CD4-positive, alpha-beta T cell (primary cell): ENCODE measurements at regions not wholly inside any gene's neighbourhood (a gene's known extent, or its start where the extent isn't known, plus 50 kb on each side); places are given as distances from the start of the nearest gene placed in this dataset.

Experiments used
- ATAC-seq: fragments of 200-7000 bp; cut with Tn5 transposase; one replicate; pipeline ENCODE4 v1.10.0; 2022; ENCODE audit warnings: mild to moderate bottlenecking; ENCODE audit not compliant: poor library complexity
- CTCF ChIA-PET: fragments of 350-600 bp; sonication (Branson Sonifier 250); formaldehyde crosslinking; loops from one replicate; lab custom pipeline; 2021; ENCODE audit warnings: antibody characterized with exemption, inconsistent platforms; lab: Charles Lee
- POLR2A ChIA-PET: fragments of 350-600 bp; sonication (Branson Sonifier 250); formaldehyde crosslinking; loops from one replicate; lab custom pipeline; 2021; ENCODE audit warnings: antibody characterized with exemption, inconsistent platforms; lab: Charles Lee
- DNase-seq, 14 experiments: peaks; one replicate each; pipeline ENCODE4 v3.0.0-alpha.2; 2013 to 2020; ENCODE audit warnings: mixed read lengths in 2 of 14
- H3K27ac ChIP-seq, 2 donors: one replicate each; pipeline versions ENCODE4 v1.5.1 to v1.7.0; 2013; ENCODE audit warnings: low read length in 2 of 2, low read depth in 1 of 2, mild to moderate bottlenecking in 1 of 2
- H3K27me3 ChIP-seq, 2 experiments: 1 replicate in 1 of 2; 2 replicates in 1 of 2; pipeline versions ENCODE4 v1.6.1 to v1.7.0; 2013; ENCODE audit warnings: low read length in 2 of 2, control low read depth in 1 of 2, mild to moderate bottlenecking in 1 of 2, moderate library complexity in 1 of 2; ENCODE audit not compliant: insufficient read depth in 2 of 2, control insufficient read depth in 1 of 2
- H3K36me3 ChIP-seq: one replicate; pipeline ENCODE4 v1.6.1; 2013; ENCODE audit warnings: low read length, control low read depth; ENCODE audit not compliant: insufficient read depth
- H3K4me1 ChIP-seq: one replicate; pipeline ENCODE4 v1.6.1; 2013; ENCODE audit warnings: low read length, control low read depth; ENCODE audit not compliant: insufficient read depth
- H3K4me3 ChIP-seq: one replicate; pipeline ENCODE4 v1.5.1; 2013; ENCODE audit warnings: mild to moderate bottlenecking, low read length, moderate library complexity
- H3K9me3 ChIP-seq, 2 experiments: 1 replicate in 1 of 2; 2 replicates in 1 of 2; pipeline versions ENCODE4 v1.6.1 to v1.7.0; 2013; ENCODE audit warnings: low read length in 2 of 2, mild to moderate bottlenecking in 2 of 2, control low read depth in 1 of 2, moderate library complexity in 1 of 2; ENCODE audit not compliant: control insufficient read depth in 1 of 2, insufficient read depth in 1 of 2
- H3K27ac Mint-ChIP-seq: one replicate; pipeline ENCODE4 v1.8.0; 2020; ENCODE audit warnings: mixed read lengths
- H3K27me3 Mint-ChIP-seq: one replicate; pipeline ENCODE4 v1.8.0; 2021; ENCODE audit warnings: mixed read lengths
- H3K36me3 Mint-ChIP-seq: one replicate; pipeline ENCODE4 v1.8.0; 2021; ENCODE audit warnings: low read depth, mixed read lengths
- H3K4me1 Mint-ChIP-seq: one replicate; pipeline ENCODE4 v1.8.0; 2021; ENCODE audit warnings: low read depth, mixed read lengths
- H3K4me3 Mint-ChIP-seq: one replicate; pipeline ENCODE4 v1.8.0; 2020; ENCODE audit warnings: mild to moderate bottlenecking, mixed read lengths
- H3K9me3 Mint-ChIP-seq: one replicate; pipeline ENCODE4 v1.8.0; 2020; ENCODE audit warnings: mixed read lengths
- intact Hi-C, 2 experiments: fragments of 100-400 bp; cut with DNase I in 1 of 2; cut with micrococcal nuclease in 1 of 2; formaldehyde crosslinking; loops; one replicate each; pipeline versions ENCODE4 v1.15.1 to v1.9.0; 2023 to 2025; cut with DNase I, micrococcal nuclease
- TF ChIP-seq, protein P1 (sequence below): fragments of 200-600 bp; IDR thresholded peaks from one replicate; pipeline ENCODE4 v1.8.0; 2022; ENCODE audit warnings: antibody characterized with exemption, mild to moderate bottlenecking

DNA sequence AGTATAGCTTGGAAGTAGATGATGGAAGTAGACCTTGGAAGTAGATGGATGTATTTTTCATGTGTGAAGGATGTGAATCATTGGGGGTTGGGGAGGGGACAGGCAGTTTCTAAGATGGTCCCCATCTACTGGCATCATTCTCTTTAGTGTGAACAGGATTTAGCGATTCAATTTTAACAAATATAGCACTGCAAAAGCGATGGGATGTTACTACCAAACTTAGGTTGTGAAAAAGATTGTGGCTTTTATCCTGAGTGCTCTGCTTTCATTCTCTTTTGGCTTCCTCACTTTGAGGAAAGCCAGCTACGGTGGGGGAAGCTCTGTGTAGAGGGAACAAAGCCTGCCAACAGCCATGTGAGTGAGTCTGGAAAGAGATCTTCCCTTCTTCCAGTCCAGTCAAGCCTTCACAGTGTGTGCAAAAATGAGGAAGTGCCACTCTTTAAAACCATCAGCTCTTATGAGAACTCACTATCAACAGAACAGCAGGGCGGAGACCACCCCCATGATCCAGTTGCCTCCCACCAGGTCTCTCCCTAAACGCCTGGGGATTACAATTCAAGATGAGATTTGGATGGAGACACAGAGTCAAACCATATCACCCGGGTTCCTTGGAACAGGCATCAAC lies 441.4 kb downstream of the SH3GL2 start:
- Histone ChIP-seq H3K4me3 (no peak overlapping the region), H3K27ac (no peak overlapping the region), H3K27me3 (no peaks in the 10 kb centered on the region), H3K4me1 (no peaks in the 10 kb centered on the region), H3K9me3 (no peaks in the 10 kb centered on the region), H3K36me3 (no peaks in the 10 kb centered on the region)
- Mint-ChIP-seq H3K4me3 (no peak overlapping the region), H3K36me3 (no peaks in the 10 kb centered on the region), H3K27ac (no peak overlapping the region), H3K27me3 (no peaks in the 10 kb centered on the region), H3K4me1 (no peaks in the 10 kb centered on the region), H3K9me3 (peaks cover 2% of the 10 kb centered on the region)
- ATAC-seq (no peak), DNase-seq (no peak)
- CTCF ChIA-PET: no interaction called here
- intact Hi-C loops: no loop called here
- POLR2A ChIA-PET: no interaction called here
- TF ChIP-seq, protein P1, sequence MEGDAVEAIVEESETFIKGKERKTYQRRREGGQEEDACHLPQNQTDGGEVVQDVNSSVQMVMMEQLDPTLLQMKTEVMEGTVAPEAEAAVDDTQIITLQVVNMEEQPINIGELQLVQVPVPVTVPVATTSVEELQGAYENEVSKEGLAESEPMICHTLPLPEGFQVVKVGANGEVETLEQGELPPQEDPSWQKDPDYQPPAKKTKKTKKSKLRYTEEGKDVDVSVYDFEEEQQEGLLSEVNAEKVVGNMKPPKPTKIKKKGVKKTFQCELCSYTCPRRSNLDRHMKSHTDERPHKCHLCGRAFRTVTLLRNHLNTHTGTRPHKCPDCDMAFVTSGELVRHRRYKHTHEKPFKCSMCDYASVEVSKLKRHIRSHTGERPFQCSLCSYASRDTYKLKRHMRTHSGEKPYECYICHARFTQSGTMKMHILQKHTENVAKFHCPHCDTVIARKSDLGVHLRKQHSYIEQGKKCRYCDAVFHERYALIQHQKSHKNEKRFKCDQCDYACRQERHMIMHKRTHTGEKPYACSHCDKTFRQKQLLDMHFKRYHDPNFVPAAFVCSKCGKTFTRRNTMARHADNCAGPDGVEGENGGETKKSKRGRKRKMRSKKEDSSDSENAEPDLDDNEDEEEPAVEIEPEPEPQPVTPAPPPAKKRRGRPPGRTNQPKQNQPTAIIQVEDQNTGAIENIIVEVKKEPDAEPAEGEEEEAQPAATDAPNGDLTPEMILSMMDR: no peak

- TF ChIP-seq, protein P1: no peak
- POLR2A ChIA-PET: no interaction called here
Measured at GRCh38 chr9:18022642-18023041, 443.8 kb downstream of the SH3GL2 start.

GRCh38 chr9:18023332-18023731 lies 444.5 kb downstream of the SH3GL2 start:
- Histone ChIP-seq H3K9me3 (no peaks in the 10 kb centered on the region), H3K36me3 (no peaks in the 10 kb centered on the region), H3K4me3 (no peak overlapping the region), H3K27ac (no peak overlapping the region), H3K4me1 (no peaks in the 10 kb centered on the region), H3K27me3 (no peaks in the 10 kb centered on the region)
- peaks cover 4% of the 10 kb centered on the region for H3K9me3 Mint-ChIP-seq
- H3K27ac Mint-ChIP-seq: no peak overlapping the region
- no peaks in the 10 kb centered on the region for H3K36me3 Mint-ChIP-seq
- TF ChIP-seq, protein P1: no peak
- CTCF ChIA-PET: no interaction called here
- ATAC-seq (no peak), DNase-seq (no peak)
- no peaks in the 10 kb centered on the region for H3K4me1 Mint-ChIP-seq
- intact Hi-C loops: no loop called here
- no peaks in the 10 kb centered on the region for H3K27me3 Mint-ChIP-seq
- POLR2A ChIA-PET: no interaction called here
- H3K4me3 Mint-ChIP-seq: no peak overlapping the region

More at GRCh38 chr9:18022642-18023041, 443.8 kb downstream of the SH3GL2 start:
- H3K4me3 Mint-ChIP-seq: no peak overlapping the region
- H3K4me1 ChIP-seq: no peaks in the 10 kb centered on the region
- no peaks in the 10 kb centered on the region for H3K9me3 Mint-ChIP-seq
- H3K4me1 Mint-ChIP-seq: no peaks in the 10 kb centered on the region
- CTCF ChIA-PET: no interaction called here
- H3K27ac Mint-ChIP-seq: no peak overlapping the region
- no peaks in the 10 kb centered on the region for H3K36me3 ChIP-seq
- ATAC-seq: no peak
- H3K36me3 Mint-ChIP-seq: no peaks in the 10 kb centered on the region
- H3K4me3 ChIP-seq: no peak overlapping the region
- intact Hi-C loops: no loop called here
- no peaks in the 10 kb centered on the region for H3K9me3 ChIP-seq
- no peak for DNase-seq
- H3K27me3 Mint-ChIP-seq: no peaks in the 10 kb centered on the region
- no peak overlapping the region for H3K27ac ChIP-seq
- H3K27me3 ChIP-seq: no peaks in the 10 kb centered on the region
